Motor neuron (in vitro differentiated cells): ENCODE measurements at regions not wholly inside any gene's neighbourhood (a gene's known extent, or its start where the extent isn't known, plus 50 kb on each side); places are given as distances from the start of the nearest gene placed in this dataset.
A peak's percentile ranks its signal among the peaks of the same experiment; 100 is the strongest.

Experiments used
- ATAC-seq, 8 experiments: fragments of 200-7000 bp; cut with Tn5 transposase; replicated peaks in 6 of 8; 2 replicates each; pipeline ENCODE4 v1.8.0; 2021; ENCODE audit warnings: mild to moderate bottlenecking in 8 of 8, moderate library complexity in 8 of 8
- H3K27ac ChIP-seq, 2 donors: fragments of 250-450 bp; sonication (Bioruptor Pico); 2 replicates each; pipeline ENCODE4 v1.9.0; 2021; ENCODE audit warnings: antibody characterized with exemption in 2 of 2, mild to moderate bottlenecking in 2 of 2, moderate library complexity in 1 of 2
- H3K4me1 ChIP-seq, 2 donors: fragments of 250-450 bp; sonication (Bioruptor Pico); replicated peaks in 1 of 2; 2 replicates each; pipeline ENCODE4 v1.6.1; 2021; ENCODE audit warnings: antibody characterized with exemption in 2 of 2, mild to moderate bottlenecking in 2 of 2, moderate library complexity in 1 of 2
- H3K4me3 ChIP-seq, 5 donors: fragments of 250-450 bp; sonication (Bioruptor Pico); 2 replicates each; pipeline ENCODE4 v1.9.0; 2021; ENCODE audit warnings: antibody characterized with exemption in 5 of 5, mild to moderate bottlenecking in 5 of 5, moderate library complexity in 4 of 5
- WGBS, 10 experiments: fragments of 450-650 bp; shearing (Covaris generic); methylation state at CpG; one replicate each; pipeline ENCODE4 v1.0.0; 2022; 5-methylcytosine and 5-hydroxymethylcytosine counted together
- in situ Hi-C, 9 experiments: fragments of 400-800 bp; cut with MboI; loops; one replicate each; pipeline ENCODE4 v1.15.0; 2021; ENCODE audit warnings: low sequenced_read_pairs in 9 of 9, low pct_unique_long_range_greater_than_20kb in 2 of 9; ENCODE audit not compliant: unreplicated experiment in 9 of 9

- Histone ChIP-seq H3K4me1 (peaks cover 33 to 42% of the 10 kb centered on the region in 2 donors), H3K27ac (peak overlapping the region in 1 of 2 donors; percentile 23), H3K4me3 (no peak overlapping the region)
- 56 to 95% (median 70%) methylated on average over 3 to 7 of the region's 10 CpGs; no CpG with 5 or more reads in 4 of the 10 experiments for WGBS, 10 experiments
- ATAC-seq, result peak in 1 of 8 experiments; percentile 11
- in situ Hi-C loops, result no loop called here
Measured at GRCh38 chr10:78626471-78626870, 442.3 kb upstream of the ZMIZ1 start.

- peak in 1 of 8 experiments; percentile 29 for ATAC-seq
- WGBS, 10 experiments, result 40 to 90% (median 61%) methylated on average over 1 to 3 of the region's 3 CpGs; no CpG with 5 or more reads in 4 of the 10 experiments
- Histone ChIP-seq H3K4me1 (peaks cover 30 to 39% of the 10 kb centered on the region in 2 donors), H3K4me3 (no peak overlapping the region), H3K27ac (no peak overlapping the region)
- in situ Hi-C loops, result no loop called here
Measured at GRCh38 chr10:78627254-78627795, 441.4 kb upstream of the ZMIZ1 start.

- no peak for ATAC-seq
- H3K4me1 ChIP-seq, result peaks cover 24 to 31% of the 10 kb centered on the region in 2 donors
- 70 to 100% (median 74%) methylated on average over 1 to 6 of the region's 8 CpGs; no CpG with 5 or more reads in 4 of the 10 experiments for WGBS, 10 experiments
- no peak overlapping the region for H3K4me3 ChIP-seq
- in situ Hi-C loops, result no loop called here
- no peak overlapping the region for H3K27ac ChIP-seq
Measured at GRCh38 chr10:78628976-78629375, 439.8 kb upstream of the ZMIZ1 start.

- Histone ChIP-seq H3K4me3 (no peak overlapping the region), H3K4me1 (peaks cover 20 to 23% of the 10 kb centered on the region in 2 donors), H3K27ac (no peak overlapping the region)
- no peak for ATAC-seq
- in situ Hi-C loops, result no loop called here
- 0 to 100% (median 88%) methylated on average over 1 to 10 of the region's 11 CpGs; no CpG with 5 or more reads in 1 of the 10 experiments for WGBS, 10 experiments
Measured at GRCh38 chr10:78629773-78630172, 439.0 kb upstream of the ZMIZ1 start.

GRCh38 chr10:78630944-78631838 lies 437.6 kb upstream of the ZMIZ1 start:
- WGBS, 10 experiments, result 0 to 100% (median 57%) methylated on average over 1 to 8 of the region's 12 CpGs; no CpG with 5 or more reads in 1 of the 10 experiments
- Histone ChIP-seq H3K27ac (no peak overlapping the region), H3K4me1 (peaks cover 18 to 19% of the 10 kb centered on the region in 2 donors), H3K4me3 (no peak overlapping the region)
- peak in 4 of 8 experiments; percentile 44 to 72 (median 61) for ATAC-seq
- in situ Hi-C loops, result no loop called here

GRCh38 chr10:78634389-78634815 lies 434.4 kb upstream of the ZMIZ1 start:
- peak; percentile 66 to 97 (median 86) for ATAC-seq
- in situ Hi-C loops, result no loop called here
- H3K27ac ChIP-seq, result no peak overlapping the region
- no peak overlapping the region for H3K4me3 ChIP-seq
- H3K4me1 ChIP-seq, result peaks cover 0 to 3% of the 10 kb centered on the region in 2 donors
- 0 to 75% (median 68%) methylated on average over 1 to 2 of the region's 2 CpGs; no CpG with 5 or more reads in 3 of the 10 experiments for WGBS, 10 experiments

GRCh38 chr10:78634835-78635234 lies 433.9 kb upstream of the ZMIZ1 start:
- in situ Hi-C loops, result no loop called here
- ATAC-seq, result peak in 4 of 8 experiments; percentile 10 to 46 (median 25)
- peaks cover 0 to 3% of the 10 kb centered on the region in 2 donors for H3K4me1 ChIP-seq
- 18 to 92% (median 50%) methylated on average over 1 to 2 of the region's 2 CpGs; no CpG with 5 or more reads in 2 of the 10 experiments for WGBS, 10 experiments
- no peak overlapping the region for H3K27ac ChIP-seq
- no peak overlapping the region for H3K4me3 ChIP-seq

GRCh38 chr10:78639629-78640028 lies 429.1 kb upstream of the ZMIZ1 start:
- Histone ChIP-seq H3K4me3 (no peak overlapping the region), H3K4me1 (peaks cover 17 to 28% of the 10 kb centered on the region in 2 donors), H3K27ac (no peak overlapping the region)
- no peak for ATAC-seq
- in situ Hi-C loops, result no loop called here
- WGBS, 10 experiments, result 100% methylated on average over 1 to 2 of the region's 2 CpGs; no CpG with 5 or more reads in 6 of the 10 experiments

GRCh38 chr10:78640796-78641636 lies 427.8 kb upstream of the ZMIZ1 start:
- 71 to 100% (median 91%) methylated on average over 1 to 3 of the region's 4 CpGs; no CpG with 5 or more reads in 2 of the 10 experiments for WGBS, 10 experiments
- Histone ChIP-seq H3K4me1 (peaks cover 17 to 27% of the 10 kb centered on the region in 2 donors), H3K27ac (no peak overlapping the region), H3K4me3 (no peak overlapping the region)
- in situ Hi-C loops, result no loop called here
- ATAC-seq, result peak in 6 of 8 experiments; percentile 23 to 77 (median 65)

- 20 to 100% (median 55%) methylated on average over 1 to 4 of the region's 5 CpGs; no CpG with 5 or more reads in 5 of the 10 experiments for WGBS, 10 experiments
- Histone ChIP-seq H3K4me1 (peaks cover 17 to 27% of the 10 kb centered on the region in 2 donors), H3K4me3 (no peak overlapping the region), H3K27ac (no peak overlapping the region)
- in situ Hi-C loops, result no loop called here
- peak in 5 of 8 experiments; percentile 58 to 87 (median 85) for ATAC-seq
Measured at GRCh38 chr10:78641693-78642092, 427.1 kb upstream of the ZMIZ1 start.

GRCh38 chr10:78642269-78642816 lies 426.4 kb upstream of the ZMIZ1 start:
- Histone ChIP-seq H3K4me3 (no peak overlapping the region), H3K27ac (no peak overlapping the region), H3K4me1 (peaks cover 17 to 27% of the 10 kb centered on the region in 2 donors)
- ATAC-seq, result peak in 5 of 8 experiments; percentile 14 to 53 (median 38)
- WGBS, 10 experiments, result 85 to 100% (median 96%) methylated on average over 1 to 4 of the region's 4 CpGs; no CpG with 5 or more reads in 6 of the 10 experiments
- in situ Hi-C loops, result no loop called here

- no peak overlapping the region for H3K4me3 ChIP-seq
- no peak overlapping the region for H3K27ac ChIP-seq
- H3K4me1 ChIP-seq, result peaks cover 17 to 27% of the 10 kb centered on the region in 2 donors
- WGBS, 10 experiments, result 40 to 100% (median 87%) methylated on average over 1 to 4 of the region's 4 CpGs; no CpG with 5 or more reads in 2 of the 10 experiments
- in situ Hi-C loops, result no loop called here
- ATAC-seq, result no peak
Measured at GRCh38 chr10:78643513-78643912, 425.3 kb upstream of the ZMIZ1 start.
